Small intestine (tissue), 7 donors: ENCODE measurements at regions not wholly inside any gene's neighbourhood (a gene's known extent, or its start where the extent isn't known, plus 50 kb on each side); places are given as distances from the start of the nearest gene placed in this dataset.
"Not testable (repeated sequence)": the region's sequence is repeated elsewhere in the genome, so short reads cannot be mapped to it uniquely, and the experiment has no call there.

ENCODE experiments used
- DNase-seq, 2 donors: peaks; one replicate each; pipeline versions ENCODE4 v3.0.0 to v3.0.0-alpha.2; 2013
- FAIRE-seq: peaks from 2 replicates; lab custom pipeline; 2012; peaks lifted over from hg19 to GRCh38; lab: Jason Lieb, UNC
- H3K27ac ChIP-seq, 3 donors: one replicate each; pipeline ENCODE4 v1.5.1; 2013; ENCODE audit warnings: low read length in 2 of 3, mild to moderate bottlenecking in 2 of 3, control low read depth in 1 of 3, inconsistent platforms in 1 of 3, low read depth in 1 of 3, moderate library complexity in 1 of 3
- H3K27me3 ChIP-seq, 3 donors: one replicate each; pipeline ENCODE4 v1.6.1; 2013; ENCODE audit warnings: low read length in 3 of 3, inconsistent platforms in 1 of 3; ENCODE audit not compliant: control insufficient read depth in 3 of 3, insufficient read depth in 3 of 3
- H3K36me3 ChIP-seq, 3 donors: one replicate each; pipeline ENCODE4 v1.6.1; 2013; ENCODE audit warnings: low read length in 3 of 3, inconsistent platforms in 1 of 3, low read depth in 1 of 3, mild to moderate bottlenecking in 1 of 3, moderate library complexity in 1 of 3; ENCODE audit not compliant: control insufficient read depth in 3 of 3, insufficient read depth in 2 of 3
- H3K4me1 ChIP-seq, 3 donors: one replicate each; pipeline ENCODE4 v1.6.1; 2013; ENCODE audit warnings: low read length in 2 of 3, inconsistent platforms in 1 of 3, low read depth in 1 of 3, mild to moderate bottlenecking in 1 of 3, moderate library complexity in 1 of 3; ENCODE audit not compliant: control insufficient read depth in 3 of 3, insufficient read depth in 2 of 3
- H3K4me3 ChIP-seq, 3 donors: one replicate each; pipeline ENCODE4 v1.5.1; 2013; ENCODE audit warnings: low read length in 3 of 3, control low read depth in 1 of 3, inconsistent platforms in 1 of 3, low read depth in 1 of 3, mild to moderate bottlenecking in 1 of 3, moderate library complexity in 1 of 3
- H3K9me3 ChIP-seq, 2 donors: one replicate each; pipeline ENCODE4 v1.6.1; 2013; ENCODE audit warnings: low read depth in 1 of 2, low read length in 1 of 2; ENCODE audit not compliant: control insufficient read depth in 2 of 2, insufficient read depth in 1 of 2
- WGBS, 3 donors: extraction: QIAGEN DNeasy Blood & Tissue Kit; methylation state at CpG; one replicate each; pipeline ENCODE4 v1.1.7; 2013; 5-methylcytosine and 5-hydroxymethylcytosine counted together
- donor health status: healthy with polysubstance abuse.
- donor health status: control.
- donor health status: control.
- donor health status: Bipolar disorder and iron deficiency.
- donor health status: healthy.

DNA sequence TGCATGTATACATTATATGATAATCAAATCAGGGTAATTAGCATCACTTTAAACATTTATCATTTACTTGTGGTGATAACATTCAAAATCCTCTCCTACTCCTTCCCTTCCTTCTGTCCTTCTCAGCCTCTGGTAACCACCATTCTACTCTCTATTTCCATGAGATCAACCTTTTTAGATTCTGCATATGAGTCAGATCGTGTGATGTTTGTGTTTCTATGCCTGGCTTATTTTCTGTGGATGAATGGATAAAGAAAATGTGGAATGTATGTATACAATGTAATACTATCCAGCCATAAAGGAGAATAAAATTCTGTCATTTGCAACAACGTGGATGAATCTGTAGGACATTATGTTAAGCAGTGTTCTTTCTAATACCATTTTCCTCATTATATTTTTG, 123.9 kb downstream of the NAA11 start:
- DNase-seq = no peak
- no peak overlapping the region for H3K4me3 ChIP-seq
- no peaks in the 10 kb centered on the region for H3K27me3 ChIP-seq
- H3K4me1 ChIP-seq = no peaks in the 10 kb centered on the region
- FAIRE-seq = no peak
- H3K27ac ChIP-seq = no peak overlapping the region
- 65 to 73% (median 72%) methylated on average over 2 of the region's 2 CpGs for WGBS, 3 donors
- H3K36me3 ChIP-seq = no peaks in the 10 kb centered on the region
- no peaks in the 10 kb centered on the region for H3K9me3 ChIP-seq

DNA sequence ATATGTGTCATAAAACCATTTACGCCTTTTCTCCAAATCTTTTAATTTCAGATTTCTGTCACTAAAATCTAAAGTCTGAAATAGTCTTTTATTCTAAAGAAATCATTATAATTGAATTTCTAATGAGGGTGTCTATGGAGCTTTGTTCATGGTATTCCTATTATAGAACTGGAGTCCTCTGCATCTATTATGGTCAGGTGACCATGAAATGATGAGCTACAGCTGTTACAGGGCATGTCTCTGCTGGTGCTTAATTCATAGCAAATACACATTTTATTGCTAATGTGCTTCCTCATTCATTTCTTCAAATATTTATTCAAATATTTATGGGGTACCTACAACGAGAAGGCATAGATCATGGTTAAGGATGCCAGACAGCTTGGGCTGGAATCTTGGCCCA, 126.1 kb downstream of the NAA11 start:
- FAIRE-seq = no peak
- H3K9me3 ChIP-seq = no peaks in the 10 kb centered on the region
- H3K27ac ChIP-seq = no peak overlapping the region
- no peaks in the 10 kb centered on the region for H3K4me1 ChIP-seq
- 70 to 78% (median 75%) methylated on average over 2 of the region's 2 CpGs for WGBS, 3 donors
- H3K4me3 ChIP-seq = no peak overlapping the region
- peaks cover 0 to 2% (median 0%) of the 10 kb centered on the region in 3 donors for H3K27me3 ChIP-seq
- no peaks in the 10 kb centered on the region for H3K36me3 ChIP-seq
- no peak for DNase-seq

DNA sequence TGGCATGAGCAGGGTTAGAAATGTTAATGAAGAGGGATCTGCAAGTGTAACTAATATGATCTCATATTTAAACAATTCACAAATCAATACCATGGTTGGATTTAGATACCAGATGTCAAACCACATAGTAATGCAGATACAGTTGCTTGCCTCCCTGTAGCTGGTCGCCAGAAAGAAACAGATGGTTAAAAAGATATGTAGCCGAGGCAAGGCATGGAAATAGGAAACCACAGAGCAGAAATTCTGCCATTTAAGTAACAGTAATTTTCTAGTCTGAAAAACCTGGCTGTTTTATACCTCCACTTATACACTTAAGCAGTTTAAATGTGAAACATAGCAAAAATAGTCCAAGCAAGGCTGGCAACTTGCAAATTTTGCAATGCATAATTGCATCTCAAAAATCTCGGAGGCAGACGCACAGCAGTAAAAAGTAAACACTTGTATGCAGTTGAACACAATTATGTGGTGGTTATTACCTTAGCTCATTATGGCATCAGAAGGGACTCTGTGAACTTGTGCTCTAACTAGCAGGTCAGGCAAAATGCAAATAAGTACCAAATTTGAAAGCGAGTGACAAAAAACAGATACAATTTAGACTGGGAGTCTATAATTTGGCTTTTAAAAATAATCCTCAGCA, 126.8 kb downstream of the NAA11 start:
- FAIRE-seq = no peak
- 47 to 62% (median 56%) methylated on average over 5 of the region's 5 CpGs for WGBS, 3 donors
- Histone ChIP-seq H3K27me3 (peaks cover 0 to 2% (median 0%) of the 10 kb centered on the region in 3 donors), H3K4me1 (no peaks in the 10 kb centered on the region), H3K4me3 (no peak overlapping the region), H3K27ac (no peak overlapping the region), H3K36me3 (no peaks in the 10 kb centered on the region), H3K9me3 (no peaks in the 10 kb centered on the region)
- DNase-seq = no peak

DNA sequence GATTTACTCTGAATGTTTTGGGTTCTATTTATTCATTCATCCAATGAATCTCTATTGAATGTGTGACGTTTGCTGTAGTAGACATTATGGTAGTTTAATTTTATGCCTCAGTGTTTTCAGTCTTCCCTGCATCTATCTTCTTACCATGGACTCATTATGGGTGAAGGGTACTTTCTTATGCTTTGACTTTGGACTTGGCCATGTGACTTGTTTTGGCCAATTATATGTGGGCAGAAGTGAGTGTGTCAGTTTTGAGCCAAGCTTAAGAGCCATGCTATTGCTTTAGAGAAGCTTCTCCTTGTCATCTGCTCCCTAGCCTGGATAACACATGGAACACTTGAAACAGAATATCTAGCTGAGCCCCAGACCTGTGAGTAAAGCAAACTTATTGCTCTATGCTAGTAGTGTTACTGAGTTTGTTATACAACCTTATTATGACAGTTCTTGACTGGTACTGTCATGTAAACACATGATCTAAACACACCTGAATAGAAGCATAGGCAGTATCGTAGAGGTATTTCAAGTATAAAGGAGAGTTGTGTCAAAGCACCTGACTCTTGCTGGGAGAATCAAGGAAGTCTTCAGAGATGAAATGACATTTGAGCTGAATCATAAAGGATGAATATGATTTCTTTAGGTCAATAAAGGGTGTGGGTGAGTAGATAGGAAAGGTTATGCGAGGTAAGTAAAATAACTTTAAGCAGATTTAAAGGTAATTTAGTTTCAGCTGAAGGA, 128.4 kb downstream of the NAA11 start:
- 68 to 83% (median 76%) methylated on average over 3 of the region's 3 CpGs for WGBS, 3 donors
- no peaks in the 10 kb centered on the region for H3K9me3 ChIP-seq
- no peaks in the 10 kb centered on the region for H3K36me3 ChIP-seq
- H3K27me3 ChIP-seq = peaks cover 0 to 2% (median 0%) of the 10 kb centered on the region in 3 donors
- no peak overlapping the region for H3K4me3 ChIP-seq
- FAIRE-seq (no peak), DNase-seq (no peak)
- H3K27ac ChIP-seq = no peak overlapping the region
- no peaks in the 10 kb centered on the region for H3K4me1 ChIP-seq

DNA sequence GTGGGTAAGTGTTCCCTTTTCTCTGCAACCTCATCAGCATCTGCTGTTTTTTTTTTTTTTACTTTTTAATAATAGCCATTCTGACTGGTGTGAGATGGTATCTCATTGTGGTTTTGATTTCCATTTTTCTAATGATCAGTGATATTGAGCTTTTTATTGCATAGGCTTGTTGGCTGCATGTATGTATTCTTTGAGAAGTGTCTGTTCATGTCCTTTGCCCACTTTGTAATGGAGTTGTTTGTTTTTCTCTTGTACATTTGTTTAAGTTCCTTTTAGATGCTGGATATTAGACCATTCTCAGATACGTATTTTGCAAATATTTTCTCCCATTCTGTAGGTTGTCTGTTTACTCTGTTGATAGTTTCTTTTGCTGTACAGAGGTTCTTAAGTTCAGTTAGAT, 134.6 kb downstream of the NAA11 start:
- 80 to 86% (median 81%) methylated on average over 1 of the region's 1 CpG for WGBS, 3 donors
- not testable (repeated sequence) for H3K27ac ChIP-seq, H3K4me1 ChIP-seq, H3K4me3 ChIP-seq, H3K9me3 ChIP-seq, H3K27me3 ChIP-seq, FAIRE-seq, DNase-seq, H3K36me3 ChIP-seq

DNA sequence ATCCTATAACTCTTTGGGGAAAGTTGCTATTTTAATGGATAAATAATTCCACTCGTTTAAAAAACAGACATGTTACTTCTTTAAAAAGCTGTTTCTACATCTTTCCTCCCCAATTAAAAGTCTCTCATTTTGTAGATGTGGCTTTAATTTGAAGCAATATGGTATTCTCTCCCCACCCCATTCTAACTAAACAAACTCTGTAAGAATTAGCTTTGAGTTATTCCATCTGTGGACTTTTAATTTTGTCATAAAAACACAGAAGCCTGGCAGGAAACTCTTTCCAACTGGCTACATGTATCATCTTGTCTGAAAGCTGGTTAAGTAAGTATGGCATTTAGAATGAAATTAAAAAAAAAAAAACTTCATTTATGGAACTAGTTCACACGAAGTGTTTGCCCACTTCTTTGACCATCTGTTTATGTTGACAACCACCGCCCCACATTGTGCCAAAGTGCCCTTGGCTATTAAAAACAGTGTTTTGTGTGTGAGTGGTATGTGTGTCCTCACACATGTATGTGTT, 140.3 kb downstream of the NAA11 start:
- FAIRE-seq (no peak), DNase-seq (no peak)
- Histone ChIP-seq H3K27ac (no peak overlapping the region), H3K4me1 (no peaks in the 10 kb centered on the region), H3K36me3 (no peaks in the 10 kb centered on the region), H3K4me3 (no peak overlapping the region), H3K27me3 (no peaks in the 10 kb centered on the region), H3K9me3 (no peaks in the 10 kb centered on the region)
- WGBS, 3 donors = 57 to 59% (median 59%) methylated on average over 3 of the region's 3 CpGs

DNA sequence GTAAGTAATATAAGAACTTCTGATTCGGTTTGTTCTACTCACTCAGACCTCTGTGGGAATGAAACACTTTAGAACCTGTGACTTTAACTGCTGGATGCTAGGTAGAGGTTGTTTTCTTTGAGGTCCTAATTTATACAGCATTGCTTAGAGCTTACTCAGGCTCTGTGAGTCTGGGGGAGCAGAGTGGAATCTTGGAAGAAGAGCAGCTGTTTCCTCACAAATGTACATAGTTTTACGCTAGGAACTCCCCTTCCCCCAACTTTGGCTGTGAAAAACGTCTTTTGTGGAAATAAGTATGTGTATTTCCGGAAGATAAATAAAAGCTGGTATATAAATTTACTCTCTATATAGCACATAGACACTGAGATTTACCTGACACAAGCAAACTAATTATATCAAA, 141.4 kb downstream of the NAA11 start:
- WGBS, 3 donors = 53 to 62% (median 55%) methylated on average over 4 of the region's 4 CpGs
- no peaks in the 10 kb centered on the region for H3K27me3 ChIP-seq
- no peak overlapping the region for H3K27ac ChIP-seq
- H3K9me3 ChIP-seq = no peaks in the 10 kb centered on the region
- DNase-seq (no peak), FAIRE-seq (no peak)
- no peaks in the 10 kb centered on the region for H3K4me1 ChIP-seq
- no peaks in the 10 kb centered on the region for H3K36me3 ChIP-seq
- H3K4me3 ChIP-seq = no peak overlapping the region

DNA sequence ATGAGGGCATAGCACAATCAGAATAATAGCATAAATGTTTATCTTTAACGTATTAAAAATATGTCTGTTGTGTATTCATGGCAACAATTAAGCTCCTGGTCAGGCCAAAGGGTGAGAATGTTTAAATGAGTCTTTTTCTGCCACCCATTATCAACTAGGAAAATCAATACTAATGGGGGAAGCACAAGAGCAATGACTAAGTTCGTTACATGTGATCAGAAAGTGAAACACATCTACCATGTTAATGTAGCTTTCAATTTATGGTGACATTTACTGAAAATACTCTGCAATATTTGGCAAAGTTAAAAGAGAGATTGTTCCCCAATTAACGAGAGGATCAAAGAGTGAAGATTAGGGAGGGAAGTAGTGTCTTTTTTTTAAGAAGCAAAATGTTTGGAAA, 143.7 kb downstream of the NAA11 start:
- Histone ChIP-seq H3K9me3 (no peaks in the 10 kb centered on the region), H3K4me1 (no peaks in the 10 kb centered on the region), H3K27me3 (no peaks in the 10 kb centered on the region), H3K36me3 (no peaks in the 10 kb centered on the region), H3K27ac (no peak overlapping the region), H3K4me3 (no peak overlapping the region)
- DNase-seq = no peak
- no peak for FAIRE-seq
- 21 to 56% (median 31%) methylated on average over 3 of the region's 3 CpGs for WGBS, 3 donors
